Nephron (organoid): ENCODE measurements at regions not wholly inside any gene's neighbourhood (a gene's known extent, or its start where the extent isn't known, plus 50 kb on each side); places are given as distances from the start of the nearest gene placed in this dataset.

ENCODE experiments used
- H3K27ac Mint-ChIP-seq, 3 experiments: 2 replicates each; pipeline ENCODE4 v1.8.0; 2020; ENCODE audit warnings: mixed read lengths in 3 of 3, mild to moderate bottlenecking in 2 of 3, moderate library complexity in 1 of 3
- H3K27me3 Mint-ChIP-seq: 2 replicates; pipeline ENCODE4 v1.8.0; 2021; ENCODE audit warnings: low read depth, mild to moderate bottlenecking, moderate library complexity, mixed read lengths
- H3K36me3 Mint-ChIP-seq: 2 replicates; pipeline ENCODE4 v1.8.0; 2020; ENCODE audit warnings: low read depth, mixed read lengths
- H3K4me1 Mint-ChIP-seq: 2 replicates; pipeline ENCODE4 v1.8.0; 2020; ENCODE audit warnings: mixed read lengths
- H3K4me3 Mint-ChIP-seq, 3 experiments: 2 replicates each; pipeline ENCODE4 v1.8.0; 2020; ENCODE audit warnings: mild to moderate bottlenecking in 3 of 3, mixed read lengths in 3 of 3, moderate library complexity in 2 of 3
- H3K9me3 Mint-ChIP-seq: 2 replicates; pipeline ENCODE4 v1.8.0; 2020; ENCODE audit warnings: mixed read lengths
- CTCF ChIP-seq, 3 experiments: fragments of 200-600 bp; sonication (generic); IDR thresholded peaks; one replicate each; pipeline ENCODE4 v1.5.0; 2021; ENCODE audit warnings: antibody characterized with exemption in 3 of 3; ENCODE audit not compliant: unreplicated experiment in 3 of 3

DNA sequence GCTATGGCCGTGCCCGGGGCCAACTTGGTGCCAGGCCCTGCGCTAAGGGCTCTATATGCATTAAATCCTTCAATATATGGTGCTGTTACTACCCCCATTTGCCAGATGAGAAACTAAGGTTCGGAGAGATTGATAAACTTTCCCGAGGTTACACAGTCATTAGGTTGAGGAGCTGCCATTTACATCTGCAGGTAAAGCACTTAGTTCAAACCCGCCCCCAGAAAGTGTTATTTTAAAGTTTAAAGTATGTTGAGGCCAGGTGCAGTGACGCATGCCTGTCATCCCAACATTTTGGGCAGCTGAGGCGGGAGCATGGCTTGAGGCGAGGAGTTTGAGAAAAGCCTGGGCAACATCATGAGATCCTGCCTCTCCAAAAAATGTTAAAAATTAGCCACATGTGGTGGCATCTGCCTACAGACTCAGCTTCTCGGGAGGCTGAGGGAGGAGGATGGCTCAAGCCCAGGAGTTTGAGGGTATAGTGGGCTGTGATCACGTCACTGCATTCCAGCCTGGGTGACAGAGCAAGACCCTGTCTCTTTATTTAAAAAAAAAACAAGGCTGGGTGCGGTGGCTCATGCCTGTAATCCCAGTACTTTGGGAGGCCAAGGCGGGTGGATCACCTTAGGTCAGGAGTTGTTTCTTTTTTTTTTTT is 264.7 kb downstream of the PARN start:
- no peak overlapping the region for H3K4me3 Mint-ChIP-seq
- H3K36me3 Mint-ChIP-seq = no peaks in the 10 kb centered on the region
- H3K4me1 Mint-ChIP-seq = peaks cover 16% of the 10 kb centered on the region
- H3K27me3 Mint-ChIP-seq = peaks cover 25% of the 10 kb centered on the region
- no peaks in the 10 kb centered on the region for H3K9me3 Mint-ChIP-seq
- no peak overlapping the region for H3K27ac Mint-ChIP-seq
- no peak for TF ChIP-seq CTCF (IDR thresholded peaks at IDR 0.05; ENCODE audit: unreplicated experiment in 3 of 3)

DNA sequence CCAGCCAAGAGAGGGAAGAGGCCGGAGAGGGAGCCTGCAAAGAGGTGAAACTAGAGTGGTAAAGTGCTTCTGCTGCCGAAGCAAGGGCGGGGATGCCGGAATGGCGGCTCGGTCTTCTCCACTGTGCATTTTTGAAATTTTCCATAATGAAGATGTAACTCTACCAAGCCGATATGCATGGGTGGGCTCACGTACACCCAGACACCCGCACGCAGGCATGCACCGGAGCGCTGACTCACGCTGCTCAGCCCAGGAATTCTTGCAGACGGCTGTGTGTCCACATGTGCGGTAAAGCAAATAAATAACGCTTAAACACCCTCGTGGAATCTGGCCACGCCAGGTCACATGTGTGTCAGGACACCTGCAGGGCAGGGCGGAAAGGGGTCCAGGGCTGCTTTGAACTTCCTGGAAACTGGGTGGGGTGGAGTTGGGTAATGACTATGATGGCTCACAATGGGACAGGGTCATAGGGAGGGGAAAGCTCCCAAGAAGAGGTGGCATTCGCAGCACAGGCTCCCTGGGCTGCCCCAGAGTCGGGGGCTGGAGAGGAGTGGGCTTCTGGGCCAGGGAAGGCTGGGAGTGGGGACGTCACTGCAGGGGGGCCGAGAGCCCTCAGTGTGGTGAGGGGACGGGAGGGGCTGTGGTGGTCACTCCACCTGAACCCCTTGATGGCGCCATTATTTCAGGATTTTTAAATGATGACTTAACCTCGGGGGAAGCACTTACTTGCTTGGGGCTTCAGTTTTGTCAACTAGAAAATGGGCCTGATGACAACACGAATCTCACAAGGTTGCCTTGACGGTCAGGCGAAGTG is 265.5 kb downstream of the PARN start:
- Mint-ChIP-seq H3K27ac (peak overlapping the region in 1 of 3 experiments; percentile 19), H3K9me3 (no peaks in the 10 kb centered on the region), H3K36me3 (no peaks in the 10 kb centered on the region), H3K4me3 (peak overlapping the region in 2 of 3 experiments; percentile 15 to 41), H3K27me3 (peaks cover 27% of the 10 kb centered on the region), H3K4me1 (peaks cover 16% of the 10 kb centered on the region)
- no peak for TF ChIP-seq CTCF (IDR thresholded peaks at IDR 0.05; ENCODE audit: unreplicated experiment in 3 of 3)

DNA sequence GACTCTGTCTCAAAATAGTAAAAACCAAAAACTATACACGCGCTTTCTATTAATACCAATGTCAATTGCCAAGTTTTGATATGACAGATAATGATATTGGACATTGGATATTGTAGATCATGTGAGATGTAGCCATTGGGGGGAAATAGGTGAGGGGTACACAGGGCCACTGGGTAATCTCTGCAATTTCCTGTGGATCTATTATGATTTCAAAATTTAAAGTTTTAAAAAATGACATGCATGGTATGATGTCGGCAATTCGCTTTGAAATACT is 266.0 kb downstream of the PARN start:
- Mint-ChIP-seq H3K36me3 (no peaks in the 10 kb centered on the region), H3K27me3 (peaks cover 32% of the 10 kb centered on the region), H3K4me1 (peaks cover 16% of the 10 kb centered on the region), H3K4me3 (peak overlapping the region in 1 of 3 experiments; percentile 15), H3K27ac (peak overlapping the region in 1 of 3 experiments; percentile 19), H3K9me3 (no peaks in the 10 kb centered on the region)
- TF ChIP-seq CTCF (IDR thresholded peaks at IDR 0.05; ENCODE audit: unreplicated experiment in 3 of 3) = no peak

DNA sequence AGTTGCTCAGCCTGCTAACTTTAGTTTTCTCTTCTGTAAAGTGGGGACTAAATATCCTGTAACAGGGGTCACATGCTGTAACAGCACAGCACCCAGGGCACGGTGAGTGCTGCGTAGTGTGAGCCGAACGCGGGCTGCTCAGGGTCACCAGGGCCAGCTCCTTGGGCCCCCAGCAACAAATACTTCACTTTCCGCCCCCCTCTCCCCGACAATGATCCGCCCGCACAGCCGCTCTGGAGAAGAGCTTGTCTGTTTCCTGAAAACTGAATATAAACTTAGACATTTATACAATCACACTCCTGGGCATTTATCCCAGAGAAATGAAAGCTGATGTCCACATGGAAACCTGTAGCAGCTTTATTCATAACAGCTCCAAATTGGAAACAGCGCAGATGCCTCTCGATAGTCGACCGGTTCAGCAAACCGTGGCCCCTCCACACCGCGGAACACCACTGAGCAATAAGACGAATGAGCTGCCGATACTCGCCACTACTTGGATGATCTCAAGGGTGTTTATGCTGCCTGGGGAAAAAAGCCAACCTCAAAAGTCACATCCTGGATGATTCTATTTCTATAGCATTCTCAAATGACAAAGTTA is 267.2 kb downstream of the PARN start:
- peak overlapping the region; percentile 17 to 49 (median 22) for H3K27ac Mint-ChIP-seq
- peak overlapping the region in 1 of 3 experiments; percentile 14 for H3K4me3 Mint-ChIP-seq

GRCh38 chr16:14360326-14361037 is 269.6 kb downstream of the PARN start:
- H3K4me1 Mint-ChIP-seq = peaks cover 18% of the 10 kb centered on the region
- H3K4me3 Mint-ChIP-seq = no peak overlapping the region
- H3K36me3 Mint-ChIP-seq = no peaks in the 10 kb centered on the region
- no peak for TF ChIP-seq CTCF (IDR thresholded peaks at IDR 0.05; ENCODE audit: unreplicated experiment in 3 of 3)
- H3K9me3 Mint-ChIP-seq = no peaks in the 10 kb centered on the region
- H3K27ac Mint-ChIP-seq = no peak overlapping the region
- peaks cover 41% of the 10 kb centered on the region for H3K27me3 Mint-ChIP-seq

More for the DNA sequence above, 267.2 kb downstream of the PARN start:
- Mint-ChIP-seq H3K4me1 (peaks cover 16% of the 10 kb centered on the region), H3K27me3 (peaks cover 38% of the 10 kb centered on the region), H3K9me3 (no peaks in the 10 kb centered on the region), H3K36me3 (no peaks in the 10 kb centered on the region)
- no peak for TF ChIP-seq CTCF (IDR thresholded peaks at IDR 0.05; ENCODE audit: unreplicated experiment in 3 of 3)
